ENCODE measurements at regions not wholly inside any gene's neighbourhood (a gene's known extent, or its start where the extent isn't known, plus 50 kb on each side); places are given as distances from the start of the nearest gene placed in this dataset.

GRCh38 chr3:24831221-24831620, 336.6 kb upstream of the THRB start:
- TF ChIP-seq, protein P1, sequence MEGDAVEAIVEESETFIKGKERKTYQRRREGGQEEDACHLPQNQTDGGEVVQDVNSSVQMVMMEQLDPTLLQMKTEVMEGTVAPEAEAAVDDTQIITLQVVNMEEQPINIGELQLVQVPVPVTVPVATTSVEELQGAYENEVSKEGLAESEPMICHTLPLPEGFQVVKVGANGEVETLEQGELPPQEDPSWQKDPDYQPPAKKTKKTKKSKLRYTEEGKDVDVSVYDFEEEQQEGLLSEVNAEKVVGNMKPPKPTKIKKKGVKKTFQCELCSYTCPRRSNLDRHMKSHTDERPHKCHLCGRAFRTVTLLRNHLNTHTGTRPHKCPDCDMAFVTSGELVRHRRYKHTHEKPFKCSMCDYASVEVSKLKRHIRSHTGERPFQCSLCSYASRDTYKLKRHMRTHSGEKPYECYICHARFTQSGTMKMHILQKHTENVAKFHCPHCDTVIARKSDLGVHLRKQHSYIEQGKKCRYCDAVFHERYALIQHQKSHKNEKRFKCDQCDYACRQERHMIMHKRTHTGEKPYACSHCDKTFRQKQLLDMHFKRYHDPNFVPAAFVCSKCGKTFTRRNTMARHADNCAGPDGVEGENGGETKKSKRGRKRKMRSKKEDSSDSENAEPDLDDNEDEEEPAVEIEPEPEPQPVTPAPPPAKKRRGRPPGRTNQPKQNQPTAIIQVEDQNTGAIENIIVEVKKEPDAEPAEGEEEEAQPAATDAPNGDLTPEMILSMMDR (IDR thresholded peaks at IDR 0.05), result no peak
- no peak for TF ChIP-seq POLR2A (IDR thresholded peaks at IDR 0.05)
- no peak for ATAC-seq
- no peak overlapping the region for H3K4me3 ChIP-seq
- intact Hi-C loops (cut with DNase I), result no loop called here
- H3K4me1 ChIP-seq, result peaks cover 19% of the 10 kb centered on the region
- H3K27me3 ChIP-seq, result no peaks in the 10 kb centered on the region
- no peak for DNase-seq
- WGBS, 2 donors, result 57 to 74% methylated on average over 6 of the region's 6 CpGs
- H3K9me3 ChIP-seq, result no peaks in the 10 kb centered on the region
- no peaks in the 10 kb centered on the region for H3K36me3 ChIP-seq (replicated peaks in 1 of 2; ENCODE audit: insufficient read depth in 1 of 2, low read depth in 2 of 2)
- no peak overlapping the region for H3K27ac ChIP-seq

DNA sequence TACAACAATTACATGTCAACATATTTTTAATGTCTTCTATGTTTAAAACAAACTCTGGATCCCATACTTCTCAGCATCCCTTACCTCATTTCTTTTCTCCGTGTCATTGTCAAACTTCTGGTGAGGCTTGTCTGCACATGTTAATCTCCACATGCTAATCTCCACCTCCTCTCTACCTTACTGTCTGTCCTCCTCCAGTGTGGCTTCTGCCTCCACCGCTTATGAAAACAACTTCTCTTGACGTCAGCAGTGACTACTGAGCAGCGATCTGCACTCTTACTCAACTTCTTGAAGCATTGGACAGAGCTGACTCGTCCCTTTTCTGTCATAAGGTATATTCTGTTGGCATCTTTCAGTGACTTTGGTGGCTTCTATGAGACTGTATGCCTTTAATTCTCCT, 338.2 kb upstream of the THRB start:
- WGBS, 2 donors, result 58 to 65% methylated on average over 5 of the region's 5 CpGs
- H3K27me3 ChIP-seq, result no peaks in the 10 kb centered on the region
- intact Hi-C loops (cut with DNase I), result no loop called here
- no peak for TF ChIP-seq POLR2A (IDR thresholded peaks at IDR 0.05)
- TF ChIP-seq, protein P1 (IDR thresholded peaks at IDR 0.05), result no peak
- DNase-seq (no peak), ATAC-seq (no peak)
- H3K4me1 ChIP-seq, result peaks cover 19% of the 10 kb centered on the region
- H3K4me3 ChIP-seq, result no peak overlapping the region
- H3K27ac ChIP-seq, result no peak overlapping the region
- H3K9me3 ChIP-seq, result no peaks in the 10 kb centered on the region
- H3K36me3 ChIP-seq (replicated peaks in 1 of 2; ENCODE audit: insufficient read depth in 1 of 2, low read depth in 2 of 2), result no peaks in the 10 kb centered on the region

- Histone ChIP-seq H3K4me3 (no peak overlapping the region), H3K4me1 (peaks cover 12% of the 10 kb centered on the region), H3K36me3 (replicated peaks in 1 of 2; ENCODE audit: insufficient read depth in 1 of 2, low read depth in 2 of 2) (no peaks in the 10 kb centered on the region), H3K9me3 (no peaks in the 10 kb centered on the region), H3K27me3 (no peaks in the 10 kb centered on the region), H3K27ac (no peak overlapping the region)
- TF ChIP-seq POLR2A (IDR thresholded peaks at IDR 0.05), result no peak
- TF ChIP-seq, protein P1 (IDR thresholded peaks at IDR 0.05), result no peak
- ATAC-seq (no peak), DNase-seq (no peak)
- WGBS, 2 donors, result 45 to 53% methylated on average over 4 of the region's 4 CpGs
- intact Hi-C loops (cut with DNase I), result no loop called here
Observed at GRCh38 chr3:24834442-24834841, 339.8 kb upstream of the THRB start.

DNA sequence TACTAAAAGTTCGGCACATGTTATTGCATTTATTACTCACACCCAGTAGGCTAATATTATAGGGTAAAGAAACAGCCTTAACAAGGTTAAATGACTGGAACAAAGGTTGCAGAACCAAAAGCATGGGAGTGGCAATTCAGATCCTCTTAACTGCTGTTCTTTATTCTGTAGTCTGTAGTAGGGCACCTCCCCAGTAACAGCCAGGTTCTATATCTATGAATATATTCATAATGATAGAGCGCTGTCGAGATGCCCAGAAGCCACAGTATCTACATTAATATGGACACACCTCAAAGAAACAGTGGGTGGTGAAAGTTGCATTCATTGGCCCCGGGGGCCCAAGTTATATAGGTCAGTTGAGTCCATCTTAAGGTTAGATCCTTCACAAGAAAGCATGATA, 340.9 kb upstream of the THRB start:
- DNase-seq (no peak), ATAC-seq (no peak)
- TF ChIP-seq POLR2A (IDR thresholded peaks at IDR 0.05), result no peak
- TF ChIP-seq, protein P1 (IDR thresholded peaks at IDR 0.05), result no peak
- Histone ChIP-seq H3K9me3 (no peaks in the 10 kb centered on the region), H3K27me3 (no peaks in the 10 kb centered on the region), H3K4me1 (peaks cover 2% of the 10 kb centered on the region), H3K27ac (no peak overlapping the region), H3K36me3 (replicated peaks in 1 of 2; ENCODE audit: insufficient read depth in 1 of 2, low read depth in 2 of 2) (no peaks in the 10 kb centered on the region), H3K4me3 (no peak overlapping the region)
- intact Hi-C loops (cut with DNase I), result no loop called here
- WGBS, 2 donors, result 73 to 74% methylated on average over 4 of the region's 4 CpGs

DNA sequence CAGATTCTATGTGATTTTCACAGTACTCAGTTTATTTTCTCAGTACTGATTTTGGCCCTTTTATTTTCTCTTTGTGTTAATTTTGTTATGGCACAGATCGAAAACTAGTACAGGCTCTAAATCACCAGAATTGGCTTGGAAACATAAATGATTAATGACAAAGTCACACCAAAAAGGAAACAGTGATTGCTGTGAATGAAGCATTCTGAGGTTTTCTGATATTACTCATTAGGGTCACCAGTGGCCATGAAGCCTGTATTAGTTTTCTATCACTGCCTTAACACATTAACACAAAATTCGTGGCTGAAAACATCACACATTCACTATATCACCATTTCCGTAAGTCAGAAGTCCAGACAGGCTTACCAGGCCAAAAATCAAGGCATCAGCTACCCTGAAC, 343.0 kb upstream of the THRB start:
- DNase-seq (no peak), ATAC-seq (no peak)
- no peak overlapping the region for H3K4me3 ChIP-seq
- H3K27ac ChIP-seq, result no peak overlapping the region
- TF ChIP-seq POLR2A (IDR thresholded peaks at IDR 0.05), result no peak
- TF ChIP-seq, protein P1 (IDR thresholded peaks at IDR 0.05), result no peak
- 51 to 63% methylated on average over 3 of the region's 3 CpGs for WGBS, 2 donors
- no peaks in the 10 kb centered on the region for H3K27me3 ChIP-seq
- H3K4me1 ChIP-seq, result no peaks in the 10 kb centered on the region
- intact Hi-C loops (cut with DNase I), result no loop called here
- no peaks in the 10 kb centered on the region for H3K36me3 ChIP-seq (replicated peaks in 1 of 2; ENCODE audit: insufficient read depth in 1 of 2, low read depth in 2 of 2)
- no peaks in the 10 kb centered on the region for H3K9me3 ChIP-seq
